Osteoblast (primary cell): ENCODE measurements at regions not wholly inside any gene's neighbourhood (a gene's known extent, or its start where the extent isn't known, plus 50 kb on each side); places are given as distances from the start of the nearest gene placed in this dataset.

Experiments used
- DNase-seq: peaks from one replicate; pipeline ENCODE4 v3.0.0; 2011; ENCODE audit warnings: low spot score, mixed read lengths; ENCODE audit not compliant: insufficient read length; ENCODE audit errors: missing footprints
- H2AFZ ChIP-seq: 2 replicates; pipeline ENCODE4 v1.6.0; 2011; ENCODE audit warnings: mild to moderate bottlenecking, low read length
- H3K27ac ChIP-seq: 2 replicates; pipeline ENCODE4 v1.5.1; 2011; ENCODE audit warnings: mild to moderate bottlenecking, low read depth, low read length, moderate library complexity
- H3K27me3 ChIP-seq: 2 replicates; pipeline ENCODE4 v1.6.0; 2012; ENCODE audit warnings: mild to moderate bottlenecking, control low read depth, inconsistent platforms, low read length, moderate library complexity; ENCODE audit not compliant: insufficient read depth
- H3K36me3 ChIP-seq: 2 replicates; pipeline ENCODE4 v1.5.1; 2011; ENCODE audit warnings: mild to moderate bottlenecking, low read length, control low read depth, moderate library complexity; ENCODE audit not compliant: insufficient read depth
- H3K4me1 ChIP-seq: 2 replicates; pipeline ENCODE4 v1.5.1; 2011; ENCODE audit warnings: mild to moderate bottlenecking, low read length, control low read depth, moderate library complexity; ENCODE audit not compliant: insufficient read depth
- H3K4me2 ChIP-seq: 2 replicates; pipeline ENCODE4 v1.6.0; 2011; ENCODE audit warnings: mild to moderate bottlenecking, low read length; ENCODE audit not compliant: insufficient read depth
- H3K4me3 ChIP-seq: fragments of 200-600 bp; sonication (generic); 3 replicates; pipeline ENCODE4 v1.5.1; 2012; ENCODE audit warnings: mild to moderate bottlenecking, low read length, inconsistent platforms; ENCODE audit not compliant: insufficient read depth
- H3K79me2 ChIP-seq: 2 replicates; pipeline ENCODE4 v1.6.0; 2012; ENCODE audit warnings: mild to moderate bottlenecking, low read length, control low read depth, inconsistent platforms; ENCODE audit not compliant: insufficient read depth
- H3K9me3 ChIP-seq: 2 replicates; pipeline ENCODE4 v1.5.1; 2011; ENCODE audit warnings: low read depth, low read length, control low read depth
- H4K20me1 ChIP-seq: 2 replicates; pipeline ENCODE4 v1.6.0; 2012; ENCODE audit warnings: mild to moderate bottlenecking, low read length, control low read depth; ENCODE audit not compliant: insufficient read depth
- TF ChIP-seq, protein P1 (sequence below): IDR thresholded peaks from 2 replicates; pipeline ENCODE4 v1.5.1; 2011; ENCODE audit warnings: mild to moderate bottlenecking, low read depth, low read length, moderate library complexity; ENCODE audit errors: extremely low read depth

DNA sequence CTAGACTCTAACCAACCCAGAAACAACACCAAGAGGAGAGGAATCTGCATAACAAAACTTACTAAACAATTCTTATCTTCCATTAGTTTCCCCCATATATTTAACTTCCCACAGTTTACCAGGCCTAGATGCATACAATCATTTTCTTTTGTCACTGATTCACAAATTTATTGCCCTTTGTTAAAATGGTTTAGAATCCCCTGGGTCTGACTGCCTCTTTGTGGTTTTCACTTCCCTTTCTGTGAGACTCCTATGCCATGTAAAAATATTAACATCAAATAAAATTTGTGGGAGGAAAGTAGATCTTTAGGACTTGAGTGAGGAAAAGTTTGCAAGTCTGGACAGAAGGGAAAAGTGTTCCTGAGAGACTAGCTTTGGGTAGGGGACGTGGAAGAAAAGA lies 393.8 kb upstream of the CNKSR2 start:
- Histone ChIP-seq H2AFZ (no peak overlapping the region), H4K20me1 (no peaks in the 10 kb centered on the region), H3K79me2 (no peaks in the 10 kb centered on the region), H3K36me3 (no peaks in the 10 kb centered on the region), H3K27me3 (no peaks in the 10 kb centered on the region), H3K4me2 (no peak overlapping the region), H3K4me3 (no peak overlapping the region), H3K4me1 (no peaks in the 10 kb centered on the region), H3K9me3 (no peaks in the 10 kb centered on the region), H3K27ac (no peak overlapping the region)
- DNase-seq, result no peak
- TF ChIP-seq, protein P1, sequence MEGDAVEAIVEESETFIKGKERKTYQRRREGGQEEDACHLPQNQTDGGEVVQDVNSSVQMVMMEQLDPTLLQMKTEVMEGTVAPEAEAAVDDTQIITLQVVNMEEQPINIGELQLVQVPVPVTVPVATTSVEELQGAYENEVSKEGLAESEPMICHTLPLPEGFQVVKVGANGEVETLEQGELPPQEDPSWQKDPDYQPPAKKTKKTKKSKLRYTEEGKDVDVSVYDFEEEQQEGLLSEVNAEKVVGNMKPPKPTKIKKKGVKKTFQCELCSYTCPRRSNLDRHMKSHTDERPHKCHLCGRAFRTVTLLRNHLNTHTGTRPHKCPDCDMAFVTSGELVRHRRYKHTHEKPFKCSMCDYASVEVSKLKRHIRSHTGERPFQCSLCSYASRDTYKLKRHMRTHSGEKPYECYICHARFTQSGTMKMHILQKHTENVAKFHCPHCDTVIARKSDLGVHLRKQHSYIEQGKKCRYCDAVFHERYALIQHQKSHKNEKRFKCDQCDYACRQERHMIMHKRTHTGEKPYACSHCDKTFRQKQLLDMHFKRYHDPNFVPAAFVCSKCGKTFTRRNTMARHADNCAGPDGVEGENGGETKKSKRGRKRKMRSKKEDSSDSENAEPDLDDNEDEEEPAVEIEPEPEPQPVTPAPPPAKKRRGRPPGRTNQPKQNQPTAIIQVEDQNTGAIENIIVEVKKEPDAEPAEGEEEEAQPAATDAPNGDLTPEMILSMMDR, result no peak

GRCh38 chrX:20974326-20974725 lies 399.9 kb upstream of the CNKSR2 start:
- H2AFZ ChIP-seq, result no peak overlapping the region
- H3K4me2 ChIP-seq, result no peak overlapping the region
- H3K36me3 ChIP-seq, result no peaks in the 10 kb centered on the region
- no peaks in the 10 kb centered on the region for H3K27me3 ChIP-seq
- H3K79me2 ChIP-seq, result no peaks in the 10 kb centered on the region
- H4K20me1 ChIP-seq, result no peaks in the 10 kb centered on the region
- TF ChIP-seq, protein P1, result no peak
- no peak for DNase-seq
- H3K27ac ChIP-seq, result no peak overlapping the region
- no peaks in the 10 kb centered on the region for H3K4me1 ChIP-seq
- no peak overlapping the region for H3K4me3 ChIP-seq
- H3K9me3 ChIP-seq, result no peaks in the 10 kb centered on the region

DNA sequence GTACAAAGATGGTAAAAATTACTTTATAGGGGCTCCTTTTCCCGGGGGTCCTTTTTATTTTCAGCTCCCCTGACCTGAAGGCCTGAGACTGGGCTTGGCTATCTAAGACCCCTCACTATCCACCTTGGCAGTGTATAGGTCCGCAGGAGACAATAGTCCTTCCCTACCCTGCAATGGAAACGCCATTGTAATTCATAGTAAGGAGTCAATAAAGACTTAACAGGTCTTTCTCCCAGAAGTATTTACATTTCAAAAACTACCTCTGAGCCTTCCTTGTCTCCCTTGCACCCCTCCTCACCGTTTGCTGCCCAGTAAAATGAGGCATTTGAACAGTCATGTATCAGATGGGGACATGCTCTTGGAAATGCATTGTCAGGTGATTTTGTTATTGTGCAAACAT lies 401.2 kb upstream of the CNKSR2 start:
- H3K4me2 ChIP-seq, result no peak overlapping the region
- H3K9me3 ChIP-seq, result no peaks in the 10 kb centered on the region
- no peaks in the 10 kb centered on the region for H3K27me3 ChIP-seq
- TF ChIP-seq, protein P1, result no peak
- no peak overlapping the region for H3K4me3 ChIP-seq
- H3K27ac ChIP-seq, result no peak overlapping the region
- H4K20me1 ChIP-seq, result no peaks in the 10 kb centered on the region
- no peaks in the 10 kb centered on the region for H3K79me2 ChIP-seq
- peak; percentile 30 for DNase-seq
- H3K4me1 ChIP-seq, result peaks cover 3% of the 10 kb centered on the region
- H3K36me3 ChIP-seq, result no peaks in the 10 kb centered on the region
- no peak overlapping the region for H2AFZ ChIP-seq

DNA sequence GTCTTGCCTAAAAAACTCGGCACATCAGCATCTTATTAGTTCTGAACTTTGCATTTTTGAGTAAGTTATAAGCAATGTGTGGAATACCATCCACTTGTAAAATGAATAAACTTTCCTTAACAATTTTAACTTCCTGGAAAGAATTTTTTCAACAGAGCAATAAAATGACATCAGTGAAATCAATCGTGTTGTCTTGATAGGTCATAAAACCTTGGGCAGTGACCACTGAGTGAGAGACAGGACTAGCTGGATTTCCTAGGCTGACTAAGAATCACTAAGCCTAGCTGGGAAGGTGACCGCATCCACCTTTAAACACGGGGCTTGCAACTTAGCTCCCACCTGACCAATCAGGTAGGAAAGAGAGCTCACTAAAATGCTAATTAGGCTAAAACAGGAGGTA lies 403.0 kb upstream of the CNKSR2 start:
- Histone ChIP-seq H3K27me3 (no peaks in the 10 kb centered on the region), H3K36me3 (no peaks in the 10 kb centered on the region), H2AFZ (no peak overlapping the region), H3K4me3 (no peak overlapping the region), H3K27ac (no peak overlapping the region), H3K4me1 (peaks cover 3% of the 10 kb centered on the region), H3K79me2 (no peaks in the 10 kb centered on the region), H3K4me2 (no peak overlapping the region), H3K9me3 (no peaks in the 10 kb centered on the region), H4K20me1 (no peaks in the 10 kb centered on the region)
- TF ChIP-seq, protein P1, result no peak
- DNase-seq, result no peak
